ENCODE measurements at regions not wholly inside any gene's neighbourhood (a gene's known extent, or its start where the extent isn't known, plus 50 kb on each side); places are given as distances from the start of the nearest gene placed in this dataset.

GRCh38 chr7:35430547-35431153, 176.8 kb upstream of the TBX20 start:
- no peak for TF ChIP-seq L3MBTL2 (conservative IDR thresholded peaks at IDR 0.05)
- no peak for TF ChIP-seq SUZ12 (IDR thresholded peaks at IDR 0.05)
- TF ChIP-seq LEF1 (IDR thresholded peaks at IDR 0.05; ENCODE audit: borderline replicate concordance): no peak
- TF ChIP-seq ARNT (IDR thresholded peaks at IDR 0.05): no peak
- no peak for TF ChIP-seq HDGF (IDR thresholded peaks at IDR 0.05; ENCODE audit: borderline replicate concordance)
- TF ChIP-seq FOXA1 (IDR thresholded peaks at IDR 0.05): no peak
- TF ChIP-seq BHLHE40 (IDR thresholded peaks at IDR 0.05; ENCODE audit: borderline replicate concordance): no peak
- TF ChIP-seq SP1 (IDR thresholded peaks at IDR 0.05): no peak
- TF ChIP-seq ZNF384 (IDR thresholded peaks at IDR 0.05): no peak
- TF ChIP-seq ELF4 (IDR thresholded peaks at IDR 0.05): no peak
- no peak for TF ChIP-seq FOXM1 (IDR thresholded peaks at IDR 0.05; ENCODE audit: borderline replicate concordance)
- no peak for TF ChIP-seq TARDBP (IDR thresholded peaks at IDR 0.05)
- TF ChIP-seq PKNOX1 (IDR thresholded peaks at IDR 0.05): no peak
- DNase-seq (ENCODE audit: extremely low spot score): peak; percentile 50
- CTCF ChIA-PET: interaction anchor here (0.9 to 1.2 kb wide), 3 partner anchors 10 to 193 kb away, joined by 3 read pairs; no protein-coding TSS in a partner anchor
- POLR2A ChIA-PET: no interaction called here

GRCh38 chr7:35424869-35425495, 171.1 kb upstream of the TBX20 start:
- POLR2A ChIA-PET: no interaction called here
- DNase-seq (ENCODE audit: extremely low spot score): peak; percentile 72
- CTCF ChIA-PET: interaction anchor here (0.6 to 2.0 kb wide), 11 partner anchors 20 to 376 kb away, joined by 3 to 11 read pairs (median 4); no protein-coding TSS in a partner anchor
- TF ChIP-seq TARDBP (IDR thresholded peaks at IDR 0.05) (no peak), FOXM1 (IDR thresholded peaks at IDR 0.05; ENCODE audit: borderline replicate concordance) (no peak), FOXK2 (IDR thresholded peaks at IDR 0.05) (no peak), L3MBTL2 (conservative IDR thresholded peaks at IDR 0.05) (no peak), ZNF384 (IDR thresholded peaks at IDR 0.05) (peak; percentile 98), SP1 (IDR thresholded peaks at IDR 0.05) (no peak), LEF1 (IDR thresholded peaks at IDR 0.05; ENCODE audit: borderline replicate concordance) (no peak), SUZ12 (IDR thresholded peaks at IDR 0.05) (no peak)

GRCh38 chr7:35424440-35424839, 170.5 kb upstream of the TBX20 start:
- POLR2A ChIA-PET: no interaction called here
- DNase-seq (ENCODE audit: extremely low spot score): no peak
- no peak for TF ChIP-seq FOXK2 (IDR thresholded peaks at IDR 0.05)
- TF ChIP-seq BHLHE40 (IDR thresholded peaks at IDR 0.05; ENCODE audit: borderline replicate concordance): no peak
- no peak for TF ChIP-seq ELF4 (IDR thresholded peaks at IDR 0.05)
- TF ChIP-seq FOXA1 (IDR thresholded peaks at IDR 0.05): no peak
- no peak for TF ChIP-seq ZNF384 (IDR thresholded peaks at IDR 0.05)
- no peak for TF ChIP-seq SP1 (IDR thresholded peaks at IDR 0.05)
- TF ChIP-seq LEF1 (IDR thresholded peaks at IDR 0.05; ENCODE audit: borderline replicate concordance): no peak
- no peak for TF ChIP-seq SUZ12 (IDR thresholded peaks at IDR 0.05)
- no peak for TF ChIP-seq FOXM1 (IDR thresholded peaks at IDR 0.05; ENCODE audit: borderline replicate concordance)
- no peak for TF ChIP-seq CTBP1 (IDR thresholded peaks at IDR 0.05; ENCODE audit: borderline replicate concordance)
- CTCF ChIA-PET: interaction anchor here (0.6 to 2.0 kb wide), 6 partner anchors 20 to 201 kb away, joined by 3 to 11 read pairs (median 4); no protein-coding TSS in a partner anchor

GRCh38 chr7:35422715-35423114, 168.8 kb upstream of the TBX20 start:
- ChIA-PET CTCF (no interaction called here), POLR2A (no interaction called here)
- DNase-seq (ENCODE audit: extremely low spot score): no peak
- TF ChIP-seq SUZ12 (IDR thresholded peaks at IDR 0.05): no peak
- TF ChIP-seq BHLHE40 (IDR thresholded peaks at IDR 0.05; ENCODE audit: borderline replicate concordance): no peak
- TF ChIP-seq FOXK2 (IDR thresholded peaks at IDR 0.05): no peak
- TF ChIP-seq FOXM1 (IDR thresholded peaks at IDR 0.05; ENCODE audit: borderline replicate concordance): no peak
- no peak for TF ChIP-seq HDGF (IDR thresholded peaks at IDR 0.05; ENCODE audit: borderline replicate concordance)
- no peak for TF ChIP-seq SP1 (IDR thresholded peaks at IDR 0.05)
- no peak for TF ChIP-seq TARDBP (IDR thresholded peaks at IDR 0.05)
- no peak for TF ChIP-seq FOXA1 (IDR thresholded peaks at IDR 0.05)
- TF ChIP-seq LEF1 (IDR thresholded peaks at IDR 0.05; ENCODE audit: borderline replicate concordance): no peak
- no peak for TF ChIP-seq PKNOX1 (IDR thresholded peaks at IDR 0.05)
- no peak for TF ChIP-seq NFRKB (IDR thresholded peaks at IDR 0.05)
- no peak for TF ChIP-seq CTBP1 (IDR thresholded peaks at IDR 0.05; ENCODE audit: borderline replicate concordance)
- no peak for TF ChIP-seq L3MBTL2 (conservative IDR thresholded peaks at IDR 0.05)
- no peak for TF ChIP-seq ELF4 (IDR thresholded peaks at IDR 0.05)
- no peak for TF ChIP-seq ARNT (IDR thresholded peaks at IDR 0.05)
- TF ChIP-seq ZNF384 (IDR thresholded peaks at IDR 0.05): no peak

DNA sequence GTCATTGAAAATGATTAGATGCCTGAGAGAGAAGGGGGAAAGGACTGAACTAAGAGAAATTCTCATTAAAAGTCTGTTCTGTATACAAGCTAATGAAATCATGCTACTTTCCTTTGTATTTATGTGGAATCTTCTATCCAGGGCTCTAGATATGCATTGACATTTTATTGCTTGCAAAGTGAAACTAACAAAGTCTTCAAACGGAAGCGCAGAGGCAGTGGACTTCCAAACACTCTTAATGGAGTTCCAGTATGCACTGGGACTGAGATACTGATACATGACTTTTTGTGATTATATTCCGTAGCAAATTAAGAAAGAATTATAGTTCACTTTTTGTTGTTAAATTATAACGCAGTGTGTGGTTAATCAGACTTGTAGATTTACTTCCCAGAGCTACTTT, 166.8 kb upstream of the TBX20 start:
- no peak for DNase-seq (ENCODE audit: extremely low spot score)
- CTCF ChIA-PET: interaction anchor here (1.0 kb wide), 1 partner anchor 10 kb away, joined by 3 read pairs; no protein-coding TSS in a partner anchor
- TF ChIP-seq SP1 (IDR thresholded peaks at IDR 0.05) (no peak), HDGF (IDR thresholded peaks at IDR 0.05; ENCODE audit: borderline replicate concordance) (no peak), NFRKB (IDR thresholded peaks at IDR 0.05) (no peak), ELF4 (IDR thresholded peaks at IDR 0.05) (no peak), FOXM1 (IDR thresholded peaks at IDR 0.05; ENCODE audit: borderline replicate concordance) (no peak), ZNF384 (IDR thresholded peaks at IDR 0.05) (no peak), ARNT (IDR thresholded peaks at IDR 0.05) (no peak), SUZ12 (IDR thresholded peaks at IDR 0.05) (no peak), FOXK2 (IDR thresholded peaks at IDR 0.05) (no peak), PKNOX1 (IDR thresholded peaks at IDR 0.05) (no peak), BHLHE40 (IDR thresholded peaks at IDR 0.05; ENCODE audit: borderline replicate concordance) (no peak), LEF1 (IDR thresholded peaks at IDR 0.05; ENCODE audit: borderline replicate concordance) (no peak), CTBP1 (IDR thresholded peaks at IDR 0.05; ENCODE audit: borderline replicate concordance) (no peak), L3MBTL2 (conservative IDR thresholded peaks at IDR 0.05) (no peak), TARDBP (IDR thresholded peaks at IDR 0.05) (no peak), FOXA1 (IDR thresholded peaks at IDR 0.05) (no peak)
- POLR2A ChIA-PET: no interaction called here
